ENCODE measurements at regions not wholly inside any gene's neighbourhood (a gene's known extent, or its start where the extent isn't known, plus 50 kb on each side); places are given as distances from the start of the nearest gene placed in this dataset.

- no peak for TF ChIP-seq CTCF (IDR thresholded peaks at IDR 0.05)
- no peak for TF ChIP-seq POLR2AphosphoS5 (IDR thresholded peaks at IDR 0.05; ENCODE audit: insufficient read depth in 1 of 2, low read depth in 1 of 2)
These were observed 74.3 kb upstream of the RUNX3 start for GRCh38 chr1:25004355-25004754.
